ENCODE measurements at regions not wholly inside any gene's neighbourhood (a gene's known extent, or its start where the extent isn't known, plus 50 kb on each side); places are given as distances from the start of the nearest gene placed in this dataset.

DNA sequence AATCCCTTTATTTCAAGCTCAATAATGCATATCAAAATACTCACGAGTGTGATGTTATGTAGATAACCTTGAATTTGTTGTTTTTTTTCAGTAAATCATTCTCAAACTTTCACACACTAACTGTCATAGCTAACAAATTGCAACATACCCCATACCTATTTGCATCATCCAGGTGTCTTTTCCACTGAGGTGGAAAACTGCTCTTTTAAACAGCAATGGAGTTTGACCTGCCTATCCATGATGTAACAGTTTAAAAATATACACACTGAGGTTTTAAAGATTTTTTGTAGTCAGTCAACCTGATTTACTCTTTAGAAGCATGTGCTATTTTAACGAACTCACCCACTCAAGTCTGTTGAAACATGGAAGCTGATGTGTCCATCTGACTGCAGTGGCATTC is 298.7 kb downstream of the RND3 start:
- POLR2A ChIA-PET (ENCODE audit: unreplicated experiment): interaction anchor here (0.6 kb wide), 2 partner anchors 195 to 296 kb away, joined by 3 read pairs; no protein-coding TSS in a partner anchor

GRCh38 chr2:150188177-150188576 is 299.3 kb downstream of the RND3 start:
- Histone ChIP-seq H4K20me1 (ENCODE audit: insufficient read depth) (no peaks in the 10 kb centered on the region), H3K27ac (peak overlapping the region; percentile 33; the same call in 1 of the 2 replicates), H3F3A (ENCODE audit: insufficient read depth, low read depth) (no peaks in the 10 kb centered on the region), H3K79me2 (ENCODE audit: low read depth) (no peaks in the 10 kb centered on the region), H2AFZ (no peak overlapping the region), H3K27me3 (ENCODE audit: insufficient read depth, low read depth) (no peaks in the 10 kb centered on the region), H3K4me1 (replicated peaks; ENCODE audit: insufficient read depth) (0 out of 2 replicates have a peak, but pooled peaks cover 6% of the 10 kb centered on the region), H3K36me3 (ENCODE audit: low read depth) (no peaks in the 10 kb centered on the region), H3K4me3 (no peak overlapping the region), H3K4me2 (no peak overlapping the region), H3K9me3 (ENCODE audit: insufficient read depth, low read depth) (no peaks in the 10 kb centered on the region), H3K9me2 (ENCODE audit: insufficient read depth) (no peaks in the 10 kb centered on the region; the same call in 1 of the 2 replicates)
- ChIA-PET POLR2A (ENCODE audit: unreplicated experiment) (interaction anchor here (0.6 kb wide), 1 partner anchor 194 kb away, joined by 3 read pairs; no protein-coding TSS in a partner anchor), CTCF (no interaction called here)
- intact Hi-C loops (cut with micrococcal nuclease; ENCODE audit: unreplicated experiment): loop anchor here (1.0 kb wide), 2 partner anchors 22 to 199 kb away; no protein-coding TSS in a partner anchor
- no TSS peak for BruUV-seq (replicated peaks)
- no peak for TF ChIP-seq EZH2 (IDR thresholded peaks at IDR 0.05; ENCODE audit: low read depth)
- TF ChIP-seq, protein P1, sequence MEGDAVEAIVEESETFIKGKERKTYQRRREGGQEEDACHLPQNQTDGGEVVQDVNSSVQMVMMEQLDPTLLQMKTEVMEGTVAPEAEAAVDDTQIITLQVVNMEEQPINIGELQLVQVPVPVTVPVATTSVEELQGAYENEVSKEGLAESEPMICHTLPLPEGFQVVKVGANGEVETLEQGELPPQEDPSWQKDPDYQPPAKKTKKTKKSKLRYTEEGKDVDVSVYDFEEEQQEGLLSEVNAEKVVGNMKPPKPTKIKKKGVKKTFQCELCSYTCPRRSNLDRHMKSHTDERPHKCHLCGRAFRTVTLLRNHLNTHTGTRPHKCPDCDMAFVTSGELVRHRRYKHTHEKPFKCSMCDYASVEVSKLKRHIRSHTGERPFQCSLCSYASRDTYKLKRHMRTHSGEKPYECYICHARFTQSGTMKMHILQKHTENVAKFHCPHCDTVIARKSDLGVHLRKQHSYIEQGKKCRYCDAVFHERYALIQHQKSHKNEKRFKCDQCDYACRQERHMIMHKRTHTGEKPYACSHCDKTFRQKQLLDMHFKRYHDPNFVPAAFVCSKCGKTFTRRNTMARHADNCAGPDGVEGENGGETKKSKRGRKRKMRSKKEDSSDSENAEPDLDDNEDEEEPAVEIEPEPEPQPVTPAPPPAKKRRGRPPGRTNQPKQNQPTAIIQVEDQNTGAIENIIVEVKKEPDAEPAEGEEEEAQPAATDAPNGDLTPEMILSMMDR (conservative IDR thresholded peaks at IDR 0.05): no peak
- peak in 1 of 2 experiments; percentile 68 for DNase-seq

More for the DNA sequence above, 298.7 kb downstream of the RND3 start:
- BruUV-seq (replicated peaks): no TSS peak
- CTCF ChIA-PET: no interaction called here
- H3K9me3 ChIP-seq (ENCODE audit: insufficient read depth, low read depth): no peaks in the 10 kb centered on the region
- H3K4me1 ChIP-seq (replicated peaks; ENCODE audit: insufficient read depth): 0 out of 2 replicates have a peak, but pooled peaks cover 6% of the 10 kb centered on the region
- no peaks in the 10 kb centered on the region for H3K27me3 ChIP-seq (ENCODE audit: insufficient read depth, low read depth)
- no peaks in the 10 kb centered on the region for H4K20me1 ChIP-seq (ENCODE audit: insufficient read depth)
- no peaks in the 10 kb centered on the region; the same call in 1 of the 2 replicates for H3K9me2 ChIP-seq (ENCODE audit: insufficient read depth)
- DNase-seq: no peak
- no peak overlapping the region for H2AFZ ChIP-seq
- H3K79me2 ChIP-seq (ENCODE audit: low read depth): no peaks in the 10 kb centered on the region
- TF ChIP-seq, protein P1 (conservative IDR thresholded peaks at IDR 0.05): no peak
- TF ChIP-seq EZH2 (IDR thresholded peaks at IDR 0.05; ENCODE audit: low read depth): no peak
- no peaks in the 10 kb centered on the region for H3K36me3 ChIP-seq (ENCODE audit: low read depth)
- no peak overlapping the region for H3K4me3 ChIP-seq
- intact Hi-C loops (cut with micrococcal nuclease; ENCODE audit: unreplicated experiment): loop anchor here (1.0 kb wide), 2 partner anchors 22 to 199 kb away; no protein-coding TSS in a partner anchor
- H3K27ac ChIP-seq: peak overlapping the region; percentile 33; the same call in 1 of the 2 replicates
- H3K4me2 ChIP-seq: no peak overlapping the region
- H3F3A ChIP-seq (ENCODE audit: insufficient read depth, low read depth): no peaks in the 10 kb centered on the region

DNA sequence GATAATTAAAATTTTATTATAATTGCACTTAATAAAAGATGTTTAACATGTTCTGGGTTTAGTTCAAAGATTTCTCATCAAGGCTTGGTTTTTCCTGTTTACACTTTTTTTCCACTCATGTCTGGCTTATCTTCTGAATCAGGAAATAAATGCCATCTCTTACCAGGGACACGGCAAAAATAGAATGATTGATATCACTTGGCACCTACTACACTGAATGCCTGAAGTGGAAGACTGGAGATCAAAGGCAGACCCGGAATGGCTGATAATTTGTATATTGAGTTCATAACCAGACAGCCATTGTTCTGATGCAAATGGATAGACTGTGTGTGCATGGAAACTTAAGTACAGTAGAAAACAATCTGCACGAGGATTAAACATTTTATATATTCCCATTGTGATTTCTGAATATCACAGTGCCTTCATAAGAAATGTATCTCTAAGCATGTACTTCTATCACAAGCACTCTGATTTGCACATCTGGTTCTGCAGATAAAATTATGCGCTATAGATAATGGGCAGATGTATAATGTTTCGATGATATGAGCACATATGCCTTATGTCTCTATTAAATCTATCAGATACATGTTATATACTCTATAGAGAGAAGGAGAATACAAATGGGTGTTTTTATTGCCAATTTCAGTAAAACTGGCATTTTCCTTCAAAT is 304.8 kb downstream of the RND3 start:
- Histone ChIP-seq H3K4me2 (no peak overlapping the region), H3K9me2 (ENCODE audit: insufficient read depth) (no peaks in the 10 kb centered on the region), H3K4me3 (no peak overlapping the region), H2AFZ (no peak overlapping the region), H3K27me3 (ENCODE audit: insufficient read depth, low read depth) (no peaks in the 10 kb centered on the region), H3F3A (ENCODE audit: insufficient read depth, low read depth) (no peaks in the 10 kb centered on the region), H3K9me3 (ENCODE audit: insufficient read depth, low read depth) (no peaks in the 10 kb centered on the region), H3K79me2 (ENCODE audit: low read depth) (no peaks in the 10 kb centered on the region), H4K20me1 (ENCODE audit: insufficient read depth) (no peaks in the 10 kb centered on the region), H3K4me1 (replicated peaks; ENCODE audit: insufficient read depth) (no peaks in the 10 kb centered on the region), H3K27ac (no peak overlapping the region), H3K36me3 (ENCODE audit: low read depth) (no peaks in the 10 kb centered on the region)
- ChIA-PET POLR2A (ENCODE audit: unreplicated experiment) (no interaction called here), CTCF (no interaction called here)
- no TSS peak for BruUV-seq (replicated peaks)
- intact Hi-C loops (cut with micrococcal nuclease; ENCODE audit: unreplicated experiment): no loop called here
- DNase-seq: peak in 1 of 2 experiments; percentile 38
- no peak for TF ChIP-seq EZH2 (IDR thresholded peaks at IDR 0.05; ENCODE audit: low read depth)
- TF ChIP-seq, protein P1 (conservative IDR thresholded peaks at IDR 0.05): no peak

Data from PC-9 (cell line).